HG03521 (cell line): ENCODE measurements at regions not wholly inside any gene's neighbourhood (a gene's known extent, or its start where the extent isn't known, plus 50 kb on each side); places are given as distances from the start of the nearest gene placed in this dataset.

Experiments
- ATAC-seq: cut with Tn5 transposase; IDR thresholded peaks from one replicate; pipeline ENCODE4 v1.9.1; 2021; ENCODE audit warnings: mild to moderate bottlenecking, moderate library complexity; ENCODE audit not compliant: unreplicated experiment

- ATAC-seq = no peak
Observed at GRCh38 chr13:44318161-44318560, 55.5 kb upstream of the SERP2 start.

GRCh38 chr13:44320611-44321010 lies 53.0 kb upstream of the SERP2 start:
- ATAC-seq = no peak

GRCh38 chr13:44321961-44322360 lies 51.7 kb upstream of the SERP2 start:
- ATAC-seq = no peak

GRCh38 chr13:44322928-44323327 lies 50.7 kb upstream of the SERP2 start:
- ATAC-seq = no peak

GRCh38 chr13:44323754-44324153 lies 49.9 kb upstream of the SERP2 start:
- ATAC-seq = no peak
